WTC11 (cell line): ENCODE measurements at regions not wholly inside any gene's neighbourhood (a gene's known extent, or its start where the extent isn't known, plus 50 kb on each side); places are given as distances from the start of the nearest gene placed in this dataset.

Experiments
- ATAC-seq: fragments of 200-7000 bp; cut with Tn5 transposase; 2 replicates; pipeline ENCODE4 v1.10.0; 2021; ENCODE audit warnings: mild to moderate bottlenecking, moderate library complexity
- CTCF ChIA-PET: fragments of 300-600 bp; sonication (Branson Sonifier 250); formaldehyde crosslinking; loops from one replicate; lab custom pipeline; 2021; ENCODE audit warnings: antibody characterized with exemption; lab: Charles Lee
- POLR2A ChIA-PET: fragments of 350-600 bp; sonication (Branson Sonifier 250); formaldehyde crosslinking; loops from one replicate; lab custom pipeline; 2021; ENCODE audit warnings: antibody characterized with exemption; lab: Charles Lee
- DNase-seq: peaks from one replicate; pipeline ENCODE4 v3.0.0; 2021; ENCODE audit warnings: low spot score
- H3K27ac Mint-ChIP-seq: 2 replicates; pipeline ENCODE4 v1.8.0; 2021; ENCODE audit warnings: mixed read lengths
- H3K27me3 Mint-ChIP-seq: 2 replicates; pipeline ENCODE4 v1.8.0; 2021; ENCODE audit warnings: low read depth, mild to moderate bottlenecking, moderate library complexity, mixed read lengths
- H3K36me3 Mint-ChIP-seq: 2 replicates; pipeline ENCODE4 v1.8.0; 2021; ENCODE audit warnings: mixed read lengths
- H3K4me1 Mint-ChIP-seq: 2 replicates; pipeline ENCODE4 v1.8.0; 2022; ENCODE audit warnings: mixed read lengths
- H3K4me3 Mint-ChIP-seq: 2 replicates; pipeline ENCODE4 v1.8.0; 2021; ENCODE audit warnings: mild to moderate bottlenecking, moderate library complexity, mixed read lengths
- H3K9me3 Mint-ChIP-seq: 2 replicates; pipeline ENCODE4 v1.8.0; 2021; ENCODE audit warnings: mixed read lengths
- AFF4 ChIP-seq: sonication (generic); formaldehyde crosslinking; IDR thresholded peaks from 2 replicates; pipeline ENCODE4 v1.8.1; 2023; ENCODE audit warnings: mild to moderate bottlenecking, missing genetic modification reagents, borderline replicate concordance
- CDX4 ChIP-seq: fragments of 250-450 bp; sonication (Bioruptor Pico); IDR thresholded peaks from 2 replicates; pipeline ENCODE4 v1.9.0; 2021; ENCODE audit warnings: moderate library complexity, mild to moderate bottlenecking, inconsistent platforms, borderline replicate concordance
- CREB1 ChIP-seq: sonication (generic); formaldehyde crosslinking; IDR thresholded peaks from 2 replicates; pipeline ENCODE4 v1.8.0; 2023; ENCODE audit warnings: mild to moderate bottlenecking, missing genetic modification reagents
- CTCF ChIP-seq: fragments of 200-600 bp; IDR thresholded peaks from 2 replicates; pipeline ENCODE4 v1.8.0; 2022; ENCODE audit warnings: antibody characterized with exemption
- E2F5 ChIP-seq: sonication (generic); formaldehyde crosslinking; IDR thresholded peaks from 2 replicates; pipeline ENCODE4 v1.8.1; 2022; ENCODE audit warnings: mild to moderate bottlenecking, moderate library complexity, missing genetic modification reagents
- FOXP4 ChIP-seq: sonication (generic); formaldehyde crosslinking; IDR thresholded peaks from 2 replicates; pipeline ENCODE4 v1.8.0; 2022; ENCODE audit warnings: mild to moderate bottlenecking, missing genetic modification reagents
- GABPB1 ChIP-seq: sonication (generic); formaldehyde crosslinking; IDR thresholded peaks from 2 replicates; pipeline ENCODE4 v1.8.1; 2023; ENCODE audit warnings: mild to moderate bottlenecking, missing genetic modification reagents
- HMGA2 ChIP-seq: fragments of 250-450 bp; sonication (Bioruptor Pico); IDR thresholded peaks from 2 replicates; pipeline ENCODE4 v1.4.0; 2021; ENCODE audit warnings: mild to moderate bottlenecking, moderate library complexity
- JAZF1 ChIP-seq: fragments of 250-450 bp; sonication (Bioruptor Pico); IDR thresholded peaks from 2 replicates; pipeline ENCODE4 v1.9.0; 2021; ENCODE audit warnings: moderate library complexity, mild to moderate bottlenecking, inconsistent platforms
- MYBL2 ChIP-seq: sonication (generic); formaldehyde crosslinking; IDR thresholded peaks from 2 replicates; pipeline ENCODE4 v1.8.1; 2023; ENCODE audit warnings: mild to moderate bottlenecking, moderate library complexity, missing genetic modification reagents
- NR1H2 ChIP-seq: sonication (generic); formaldehyde crosslinking; IDR thresholded peaks from 2 replicates; pipeline ENCODE4 v1.9.0; 2021; ENCODE audit warnings: mild to moderate bottlenecking, moderate library complexity, missing genetic modification reagents
- OVOL2 ChIP-seq: fragments of 250-450 bp; sonication (Bioruptor Pico); IDR thresholded peaks from 2 replicates; pipeline ENCODE4 v1.9.0; 2021; ENCODE audit warnings: mild to moderate bottlenecking, borderline replicate concordance
- RORB ChIP-seq: fragments of 250-450 bp; sonication (Bioruptor Pico); IDR thresholded peaks from 2 replicates; pipeline ENCODE4 v1.9.0; 2021; ENCODE audit warnings: mild to moderate bottlenecking
- ZBTB21 ChIP-seq: sonication (generic); formaldehyde crosslinking; IDR thresholded peaks from 2 replicates; pipeline ENCODE4 v1.8.1; 2023; ENCODE audit warnings: mild to moderate bottlenecking, missing genetic modification reagents, borderline replicate concordance
- ZNF219 ChIP-seq: sonication (generic); formaldehyde crosslinking; IDR thresholded peaks from 2 replicates; pipeline ENCODE4 v1.8.0; 2023; ENCODE audit warnings: missing genetic modification reagents, mild to moderate bottlenecking, borderline replicate concordance
- TF ChIP-seq, protein P1 (sequence below): fragments of 250-450 bp; sonication (Bioruptor Pico); IDR thresholded peaks from 2 replicates; pipeline ENCODE4 v2.1.2; 2022; ENCODE audit warnings: mild to moderate bottlenecking, moderate library complexity

DNA sequence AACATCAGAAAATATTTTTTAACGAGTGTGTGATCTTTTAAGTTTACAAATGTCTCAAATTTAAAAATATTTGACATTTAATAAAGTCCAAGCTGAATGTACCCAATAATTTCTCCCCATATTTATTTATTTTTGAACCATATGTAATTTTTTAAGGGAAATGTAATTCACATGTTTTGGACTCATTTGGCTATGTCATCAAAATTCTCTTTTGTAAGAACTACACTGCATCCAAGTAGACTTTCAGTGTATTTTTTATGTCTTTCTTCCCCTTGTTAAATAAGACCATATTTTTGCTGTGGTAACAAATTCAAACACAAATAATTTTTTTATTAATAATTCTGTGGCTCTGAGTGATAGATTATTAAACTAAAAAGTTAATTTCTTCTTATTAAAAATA lies 365.2 kb downstream of the CD109 start:
- no peak overlapping the region for H3K27ac Mint-ChIP-seq

More for the DNA sequence above, 365.2 kb downstream of the CD109 start:
- Mint-ChIP-seq H3K4me1 (0 out of 2 replicates have a peak, but pooled peaks cover 6% of the 10 kb centered on the region), H3K36me3 (no peaks in the 10 kb centered on the region), H3K9me3 (0 out of 2 replicates have a peak, but pooled peaks cover 3% of the 10 kb centered on the region), H3K4me3 (no peak overlapping the region), H3K27me3 (no peaks in the 10 kb centered on the region)
- no peak for TF ChIP-seq MYBL2 (CRISPR knock-in tag)
- no peak for TF ChIP-seq CDX4 (CRISPR knock-in tag)
- TF ChIP-seq E2F5, result no peak
- TF ChIP-seq CTCF, result no peak
- TF ChIP-seq NR1H2, result no peak
- TF ChIP-seq OVOL2 (CRISPR knock-in tag), result no peak
- no peak for TF ChIP-seq CREB1 (CRISPR knock-in tag)
- TF ChIP-seq, protein P1, sequence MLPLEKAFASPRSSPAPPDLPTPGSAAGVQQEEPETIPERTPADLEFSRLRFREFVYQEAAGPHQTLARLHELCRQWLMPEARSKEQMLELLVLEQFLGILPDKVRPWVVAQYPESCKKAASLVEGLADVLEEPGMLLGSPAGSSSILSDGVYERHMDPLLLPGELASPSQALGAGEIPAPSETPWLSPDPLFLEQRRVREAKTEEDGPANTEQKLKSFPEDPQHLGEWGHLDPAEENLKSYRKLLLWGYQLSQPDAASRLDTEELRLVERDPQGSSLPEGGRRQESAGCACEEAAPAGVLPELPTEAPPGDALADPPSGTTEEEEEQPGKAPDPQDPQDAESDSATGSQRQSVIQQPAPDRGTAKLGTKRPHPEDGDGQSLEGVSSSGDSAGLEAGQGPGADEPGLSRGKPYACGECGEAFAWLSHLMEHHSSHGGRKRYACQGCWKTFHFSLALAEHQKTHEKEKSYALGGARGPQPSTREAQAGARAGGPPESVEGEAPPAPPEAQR (CRISPR knock-in tag), result no peak
- TF ChIP-seq AFF4 (CRISPR knock-in tag), result no peak
- no peak for TF ChIP-seq FOXP4
- no peak for TF ChIP-seq GABPB1
- no peak for TF ChIP-seq ZNF219 (CRISPR knock-in tag)
- no peak for TF ChIP-seq RORB (CRISPR knock-in tag)
- TF ChIP-seq JAZF1 (CRISPR knock-in tag), result no peak
- TF ChIP-seq HMGA2 (CRISPR knock-in tag), result no peak
- no peak for TF ChIP-seq ZBTB21
- CTCF ChIA-PET, result no interaction called here
- ATAC-seq (no peak), DNase-seq (no peak)
- POLR2A ChIA-PET, result no interaction called here
